ENCODE measurements at regions not wholly inside any gene's neighbourhood (a gene's known extent, or its start where the extent isn't known, plus 50 kb on each side); places are given as distances from the start of the nearest gene placed in this dataset.

GRCh38 chr9:11072176-11072575 is 459.4 kb upstream of the PTPRD start:
- ATAC-seq (ENCODE audit: low read depth) = no peak
- Histone ChIP-seq H3K27ac (ENCODE audit: insufficient read depth, low read length) (no peak overlapping the region), H3K23ac (ENCODE audit: low read depth, low read length) (no peak overlapping the region), H3K4me2 (ENCODE audit: low read depth, low read length) (no peak overlapping the region), H3K27me3 (ENCODE audit: control insufficient read depth, insufficient read depth, low read length) (no peaks in the 10 kb centered on the region), H3K56ac (ENCODE audit: extremely low read depth, insufficient read depth, low read length) (no peak overlapping the region), H3K4me1 (ENCODE audit: control insufficient read depth, insufficient read depth, low read length) (no peaks in the 10 kb centered on the region), H4K91ac (ENCODE audit: insufficient read depth, low read depth, low read length) (no peak overlapping the region), H3K14ac (replicated peaks; ENCODE audit: low read depth, low read length) (no peak overlapping the region), H3K4ac (ENCODE audit: low read depth, low read length) (no peak overlapping the region), H3K36me3 (ENCODE audit: control insufficient read depth, insufficient read depth, low read length) (no peaks in the 10 kb centered on the region), H2BK120ac (ENCODE audit: low read depth, low read length) (no peak overlapping the region), H4K8ac (ENCODE audit: low read depth in 2 of 2, low read length in 2 of 2) (no peak overlapping the region), H2BK20ac (ENCODE audit: low read depth, low read length) (no peak overlapping the region), H3K9me3 (ENCODE audit: control insufficient read depth, insufficient read depth, low read length) (peaks cover 2% of the 10 kb centered on the region; the same call in 1 of the 2 replicates), H3K18ac (ENCODE audit: low read depth, low read length) (no peak overlapping the region), H3K79me1 (ENCODE audit: low read depth in 1 of 2, low read length in 2 of 2) (no peaks in the 10 kb centered on the region), H3K9ac (ENCODE audit: low read depth, low read length) (no peak overlapping the region), H3K9me1 (ENCODE audit: insufficient read depth, low read length) (no peaks in the 10 kb centered on the region), H2AK9ac (replicated peaks; ENCODE audit: low read depth, low read length, poor library complexity) (no peak overlapping the region), H4K20me1 (ENCODE audit: insufficient read depth, low read length) (no peaks in the 10 kb centered on the region), H2AK5ac (ENCODE audit: low read depth, low read length) (no peak overlapping the region), H4K5ac (ENCODE audit: low read depth, low read length) (no peak overlapping the region), H2BK5ac (ENCODE audit: low read depth, low read length, poor library complexity, severe bottlenecking) (no peak overlapping the region), H2AFZ (replicated peaks; ENCODE audit: low read length, poor library complexity) (no peak overlapping the region), H2BK15ac (ENCODE audit: low read depth, low read length) (no peak overlapping the region), H3K4me3 (ENCODE audit: insufficient read depth, low read depth, low read length) (no peak overlapping the region)
- no TSS peak for BruUV-seq (replicated peaks)
- DNase-seq = no peak
- ChIA-PET CTCF (interaction anchor here (0.7 kb wide), 1 partner anchor 1195 kb away, joined by 5 read pairs; no protein-coding TSS in a partner anchor), POLR2A (ENCODE audit: unreplicated experiment) (interaction anchor here (0.6 kb wide), 1 partner anchor 16 kb away, joined by 5 read pairs; no protein-coding TSS in a partner anchor)
- intact Hi-C loops (cut with micrococcal nuclease) = loop anchor here (10.0 kb wide), 1 partner anchor 53 kb away; no protein-coding TSS in a partner anchor
- in situ Hi-C loops (cut with MboI; ENCODE audit: low sequenced_read_pairs) = no loop called here
- TF ChIP-seq CTCF (conservative IDR thresholded peaks at IDR 0.05; ENCODE audit: low read depth, low read length) (no peak), BHLHE40 (IDR thresholded peaks at IDR 0.05; ENCODE audit: low read depth, low read length) (no peak), RAD21 (IDR thresholded peaks at IDR 0.05; ENCODE audit: low read length) (no peak), FOS (IDR thresholded peaks at IDR 0.05; ENCODE audit: low read depth, low read length) (no peak)
- TF ChIP-seq, protein P1, sequence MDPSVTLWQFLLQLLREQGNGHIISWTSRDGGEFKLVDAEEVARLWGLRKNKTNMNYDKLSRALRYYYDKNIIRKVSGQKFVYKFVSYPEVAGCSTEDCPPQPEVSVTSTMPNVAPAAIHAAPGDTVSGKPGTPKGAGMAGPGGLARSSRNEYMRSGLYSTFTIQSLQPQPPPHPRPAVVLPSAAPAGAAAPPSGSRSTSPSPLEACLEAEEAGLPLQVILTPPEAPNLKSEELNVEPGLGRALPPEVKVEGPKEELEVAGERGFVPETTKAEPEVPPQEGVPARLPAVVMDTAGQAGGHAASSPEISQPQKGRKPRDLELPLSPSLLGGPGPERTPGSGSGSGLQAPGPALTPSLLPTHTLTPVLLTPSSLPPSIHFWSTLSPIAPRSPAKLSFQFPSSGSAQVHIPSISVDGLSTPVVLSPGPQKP (IDR thresholded peaks at IDR 0.05; ENCODE audit: borderline replicate concordance, low read depth, low read length) = no peak
- dilution Hi-C loops (cut with HindIII; ENCODE audit: low sequenced_read_pairs, unreplicated experiment) = no loop called here
- WGBS, 2 experiments (ENCODE audit: extremely low coverage in 2 of 2, insufficient read length in 1 of 2) = no CpG with 5 or more reads among the region's 1 CpG

All from IMR-90 (cell line).